SK-N-SH (cell line): ENCODE measurements at regions not wholly inside any gene's neighbourhood (a gene's known extent, or its start where the extent isn't known, plus 50 kb on each side); places are given as distances from the start of the nearest gene placed in this dataset.

Source experiments
- CTCF ChIA-PET: fragments of 300-600, 350-600 bp; formaldehyde crosslinking; extraction: SDS; loops from one replicate; lab custom pipeline; 2021; lab: Yijun Ruan, JAX
- POLR2A ChIA-PET: fragments of 350-600 bp; sonication (Branson Sonifier 250); formaldehyde crosslinking; extraction: SDS; loops from one replicate; lab custom pipeline; 2020; ENCODE audit warnings: antibody characterized with exemption, inconsistent platforms; lab: Yijun Ruan, JAX
- DNase-seq: peaks from one replicate; pipeline ENCODE4 v3.0.0; 2012
- H2AFZ ChIP-seq: fragments of 200-600 bp; sonication (generic); 2 replicates; pipeline ENCODE4 v1.8.1; 2016; ENCODE audit warnings: antibody characterized with exemption, mild to moderate bottlenecking, low read depth
- H3F3A ChIP-seq: fragments of 200-600 bp; sonication (generic); replicated peaks from 2 replicates; pipeline ENCODE3; 2016; ENCODE audit warnings: antibody characterized with exemption, mild to moderate bottlenecking; ENCODE audit not compliant: insufficient read depth
- H3K27ac ChIP-seq, 2 experiments: fragments of 200-500 bp in 1 of 2; fragments of 200-600 bp in 1 of 2; sonication (Bioruptor generic) in 1 of 2; sonication (generic), shearing (Covaris generic) in 1 of 2; 2 replicates each; pipeline versions ENCODE4 v1.5.1 to v1.6.1; 2014 to 2016; ENCODE audit warnings: low read depth in 2 of 2, inconsistent platforms in 1 of 2, low read length in 1 of 2, mild to moderate bottlenecking in 1 of 2, mixed read lengths in 1 of 2
- H3K27me3 ChIP-seq: fragments of 200-600 bp; sonication (generic), shearing (Covaris generic); 2 replicates; pipeline ENCODE4 v1.6.1; 2016; ENCODE audit warnings: mixed run types; ENCODE audit not compliant: insufficient read depth
- H3K36me3 ChIP-seq, 2 experiments: fragments of 200-500 bp in 1 of 2; fragments of 200-600 bp in 1 of 2; sonication (Bioruptor generic) in 1 of 2; sonication (generic) in 1 of 2; replicated peaks in 1 of 2; 2 replicates each; pipeline versions ENCODE3 to v1.5.1; 2014 to 2016; ENCODE audit warnings: low read length in 1 of 2, mild to moderate bottlenecking in 1 of 2; ENCODE audit not compliant: insufficient read depth in 2 of 2, control insufficient read depth in 1 of 2
- H3K4me1 ChIP-seq, 2 experiments: fragments of 200-500 bp in 1 of 2; fragments of 200-600 bp in 1 of 2; sonication (Bioruptor generic) in 1 of 2; sonication (generic), shearing (Covaris generic) in 1 of 2; 2 replicates each; pipeline versions ENCODE4 v1.5.1 to v1.6.1; 2014 to 2016; ENCODE audit warnings: low read depth in 1 of 2, low read length in 1 of 2, mixed run types in 1 of 2; ENCODE audit not compliant: insufficient read depth in 2 of 2, control insufficient read depth in 1 of 2
- H3K4me2 ChIP-seq: fragments of 200-600 bp; sonication (generic), shearing (Covaris generic); 2 replicates; pipeline ENCODE4 v1.6.1; 2017; ENCODE audit warnings: mixed run types
- H3K4me3 ChIP-seq, 2 experiments: fragments of 200-500 bp in 1 of 2; fragments of 200-600 bp in 1 of 2; sonication (Bioruptor generic) in 1 of 2; sonication (generic), shearing (Covaris generic) in 1 of 2; 2 replicates each; pipeline versions ENCODE4 v1.5.1 to v1.8.1; 2014 to 2016; ENCODE audit warnings: low read depth in 2 of 2, inconsistent platforms in 1 of 2, low read length in 1 of 2, mild to moderate bottlenecking in 1 of 2, mixed read lengths in 1 of 2, moderate library complexity in 1 of 2
- H3K79me2 ChIP-seq: fragments of 200-600 bp; sonication (generic); 2 replicates; pipeline ENCODE4 v1.8.1; 2017; ENCODE audit warnings: mild to moderate bottlenecking; ENCODE audit not compliant: insufficient read depth
- H3K9ac ChIP-seq: fragments of 200-600 bp; sonication (generic); 2 replicates; pipeline ENCODE4 v1.6.1; 2017; ENCODE audit warnings: mixed run types
- H3K9me2 ChIP-seq: fragments of 200-600 bp; sonication (generic); 2 replicates; pipeline ENCODE4 v1.6.1; 2017; ENCODE audit warnings: mixed run types
- H3K9me3 ChIP-seq: fragments of 200-600 bp; sonication (generic); 2 replicates; pipeline ENCODE4 v1.6.1; 2017; ENCODE audit warnings: mixed run types, mild to moderate bottlenecking, moderate library complexity
- H4K20me1 ChIP-seq: fragments of 200-600 bp; sonication (generic); 2 replicates; pipeline ENCODE4 v1.6.1; 2017; ENCODE audit warnings: mild to moderate bottlenecking, mixed run types; ENCODE audit not compliant: insufficient read depth
- ELF1 ChIP-seq: IDR thresholded peaks from 2 replicates; pipeline ENCODE4 v1.4.0; 2012
- EP300 ChIP-seq, 2 experiments: IDR thresholded peaks; 2 replicates each; pipeline versions ENCODE4 v1.4.0 to v1.6.1; 2012; ENCODE audit warnings: borderline replicate concordance in 1 of 2, low read depth in 1 of 2, low read length in 1 of 2
- FOSL2 ChIP-seq: IDR thresholded peaks from 2 replicates; pipeline ENCODE4 v1.4.0; 2012; ENCODE audit warnings: low read depth, mild to moderate bottlenecking, moderate library complexity, borderline replicate concordance
- FOXJ3 ChIP-seq: sonication (generic); formaldehyde crosslinking; IDR thresholded peaks from 2 replicates; pipeline ENCODE4 v1.5.1; 2020; ENCODE audit warnings: mild to moderate bottlenecking, missing genetic modification reagents
- GATA2 ChIP-seq: sonication (generic); formaldehyde crosslinking; IDR thresholded peaks from 2 replicates; pipeline ENCODE4 v1.5.0; 2020; ENCODE audit warnings: mild to moderate bottlenecking, missing genetic modification reagents
- JUND ChIP-seq: IDR thresholded peaks from 2 replicates; pipeline ENCODE4 v1.4.0; 2012
- MEF2A ChIP-seq: IDR thresholded peaks from 2 replicates; pipeline ENCODE4 v1.4.0; 2012; ENCODE audit warnings: low read depth, borderline replicate concordance
- NFIC ChIP-seq: IDR thresholded peaks from 2 replicates; pipeline ENCODE4 v1.4.0; 2012; ENCODE audit warnings: borderline replicate concordance
- NRF1 ChIP-seq: IDR thresholded peaks from 2 replicates; pipeline ENCODE4 v1.6.1; 2012; ENCODE audit warnings: low read depth, mild to moderate bottlenecking, low read length
- RAD21 ChIP-seq: IDR thresholded peaks from 2 replicates; pipeline ENCODE4 v1.6.1; 2012; ENCODE audit warnings: mild to moderate bottlenecking, low read length
- RCOR1 ChIP-seq: fragments of 150-350 bp; IDR thresholded peaks from 2 replicates; pipeline ENCODE4 v1.6.1; 2017; ENCODE audit warnings: antibody characterized with exemption, low read length
- SIN3A ChIP-seq: IDR thresholded peaks from 2 replicates; pipeline ENCODE4 v1.6.1; 2012; ENCODE audit warnings: low read depth, mild to moderate bottlenecking, low read length, moderate library complexity, borderline replicate concordance
- WGBS: methylation state at CpG from one replicate; pipeline ENCODE4 v1.1.6; 2017; ENCODE audit warnings: low lambda C conversion rate; 5-methylcytosine and 5-hydroxymethylcytosine counted together
- TF ChIP-seq, protein P1 (sequence below): fragments of 200-600 bp; sonication (generic); IDR thresholded peaks from 2 replicates; pipeline ENCODE4 v1.6.1; 2017; ENCODE audit warnings: antibody characterized with exemption, mild to moderate bottlenecking, moderate library complexity
- TF ChIP-seq, protein P2 (sequence below): IDR thresholded peaks from 2 replicates; pipeline ENCODE4 v1.4.0; 2012; ENCODE audit warnings: low read depth, borderline replicate concordance
- TF ChIP-seq, protein P3 (sequence below): fragments of 150-350 bp; IDR thresholded peaks from 2 replicates; pipeline ENCODE4 v1.6.1; 2016; ENCODE audit warnings: mild to moderate bottlenecking, low read depth, low read length
- TF ChIP-seq, protein P4 (sequence below): IDR thresholded peaks from 2 replicates; pipeline ENCODE4 v1.4.0; 2012; ENCODE audit warnings: low read depth, borderline replicate concordance
- TF ChIP-seq, protein P5 (sequence below): IDR thresholded peaks from 2 replicates; pipeline ENCODE4 v1.6.1; 2012; ENCODE audit warnings: mild to moderate bottlenecking, low read depth, low read length, moderate library complexity
- TF ChIP-seq, protein P6 (sequence below): fragments of 150-350 bp; IDR thresholded peaks from 2 replicates; pipeline ENCODE4 v1.6.1; 2017; ENCODE audit warnings: antibody characterized with exemption, low read length, low read depth, borderline replicate concordance

DNA sequence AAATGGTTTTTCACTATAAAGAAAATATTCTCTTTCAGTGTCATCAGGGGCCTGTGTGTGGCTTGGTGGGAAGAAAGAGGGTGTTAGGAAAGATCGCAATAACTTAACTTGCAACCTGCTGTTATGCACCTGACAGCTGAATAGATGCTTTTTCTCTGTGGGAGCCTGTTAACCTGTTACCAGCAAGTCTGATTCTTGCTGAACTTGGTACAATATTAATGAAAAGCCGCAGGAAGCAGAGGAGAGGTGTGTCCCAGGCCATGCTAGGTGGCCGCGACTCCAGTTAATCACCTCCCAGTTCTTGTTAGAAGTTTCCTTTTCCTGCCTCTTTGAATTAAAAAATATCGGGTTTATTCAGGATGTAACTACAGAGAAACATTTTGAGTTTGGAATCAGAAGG lies 494.8 kb upstream of the AGA start:
- Histone ChIP-seq H4K20me1 (no peaks in the 10 kb centered on the region), H3K4me1 (no peaks in the 10 kb centered on the region), H3K4me2 (no peak overlapping the region), H3K4me3 (no peak overlapping the region), H3K27ac (no peak overlapping the region), H3K9ac (no peak overlapping the region), H3K9me2 (no peaks in the 10 kb centered on the region; the same call in 1 of the 2 replicates), H3K9me3 (0 out of 2 replicates have a peak, but pooled peaks cover 3% of the 10 kb centered on the region), H2AFZ (no peak overlapping the region), H3K36me3 (no peaks in the 10 kb centered on the region), H3F3A (no peaks in the 10 kb centered on the region), H3K79me2 (no peaks in the 10 kb centered on the region), H3K27me3 (no peaks in the 10 kb centered on the region; the same call in 1 of the 2 replicates)
- WGBS, result 18% methylated on average over 5 of the region's 5 CpGs
- DNase-seq, result no peak
- TF ChIP-seq ELF1, result no peak
- ChIA-PET POLR2A (no interaction called here), CTCF (no interaction called here)

DNA sequence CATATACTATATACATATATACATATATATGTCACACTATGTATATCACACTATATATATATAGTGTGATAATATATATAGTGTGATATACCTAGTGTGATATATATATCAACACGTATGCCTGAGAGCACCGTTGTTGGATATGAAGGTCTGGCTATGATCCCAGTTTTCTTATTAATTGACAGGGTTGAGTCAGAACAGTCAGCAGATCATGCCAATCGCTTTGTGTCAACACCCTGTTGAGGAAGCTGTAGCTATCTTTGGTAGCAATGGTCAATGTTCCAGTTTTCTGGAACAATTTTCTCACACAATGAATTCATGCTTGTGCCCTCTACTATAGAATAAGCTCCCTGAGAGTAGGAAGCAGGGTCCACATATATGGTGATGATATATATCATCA lies 496.0 kb upstream of the AGA start:
- H3K27me3 ChIP-seq, result no peaks in the 10 kb centered on the region; the same call in 1 of the 2 replicates

More for the DNA sequence above, 496.0 kb upstream of the AGA start:
- H4K20me1 ChIP-seq, result no peaks in the 10 kb centered on the region
- no peak overlapping the region for H3K9ac ChIP-seq
- POLR2A ChIA-PET, result no interaction called here
- DNase-seq, result no peak
- 5% methylated on average over 3 of the region's 3 CpGs for WGBS
- H3K4me3 ChIP-seq, result no peak overlapping the region
- no peaks in the 10 kb centered on the region for H3K36me3 ChIP-seq
- H3K9me3 ChIP-seq, result 0 out of 2 replicates have a peak, but pooled peaks cover 3% of the 10 kb centered on the region
- H2AFZ ChIP-seq, result no peak overlapping the region
- H3F3A ChIP-seq, result no peaks in the 10 kb centered on the region
- no peaks in the 10 kb centered on the region for H3K9me2 ChIP-seq
- CTCF ChIA-PET, result no interaction called here
- H3K27ac ChIP-seq, result no peak overlapping the region
- no peaks in the 10 kb centered on the region for H3K4me1 ChIP-seq
- H3K4me2 ChIP-seq, result no peak overlapping the region
- TF ChIP-seq, protein P1, sequence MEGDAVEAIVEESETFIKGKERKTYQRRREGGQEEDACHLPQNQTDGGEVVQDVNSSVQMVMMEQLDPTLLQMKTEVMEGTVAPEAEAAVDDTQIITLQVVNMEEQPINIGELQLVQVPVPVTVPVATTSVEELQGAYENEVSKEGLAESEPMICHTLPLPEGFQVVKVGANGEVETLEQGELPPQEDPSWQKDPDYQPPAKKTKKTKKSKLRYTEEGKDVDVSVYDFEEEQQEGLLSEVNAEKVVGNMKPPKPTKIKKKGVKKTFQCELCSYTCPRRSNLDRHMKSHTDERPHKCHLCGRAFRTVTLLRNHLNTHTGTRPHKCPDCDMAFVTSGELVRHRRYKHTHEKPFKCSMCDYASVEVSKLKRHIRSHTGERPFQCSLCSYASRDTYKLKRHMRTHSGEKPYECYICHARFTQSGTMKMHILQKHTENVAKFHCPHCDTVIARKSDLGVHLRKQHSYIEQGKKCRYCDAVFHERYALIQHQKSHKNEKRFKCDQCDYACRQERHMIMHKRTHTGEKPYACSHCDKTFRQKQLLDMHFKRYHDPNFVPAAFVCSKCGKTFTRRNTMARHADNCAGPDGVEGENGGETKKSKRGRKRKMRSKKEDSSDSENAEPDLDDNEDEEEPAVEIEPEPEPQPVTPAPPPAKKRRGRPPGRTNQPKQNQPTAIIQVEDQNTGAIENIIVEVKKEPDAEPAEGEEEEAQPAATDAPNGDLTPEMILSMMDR, result no peak
- TF ChIP-seq JUND, result no peak
- TF ChIP-seq EP300 (IDR thresholded peaks at IDR 0.05; ENCODE audit: borderline replicate concordance in 1 of 2, low read depth in 1 of 2, low read length in 1 of 2), result no peak
- TF ChIP-seq, protein P2, sequence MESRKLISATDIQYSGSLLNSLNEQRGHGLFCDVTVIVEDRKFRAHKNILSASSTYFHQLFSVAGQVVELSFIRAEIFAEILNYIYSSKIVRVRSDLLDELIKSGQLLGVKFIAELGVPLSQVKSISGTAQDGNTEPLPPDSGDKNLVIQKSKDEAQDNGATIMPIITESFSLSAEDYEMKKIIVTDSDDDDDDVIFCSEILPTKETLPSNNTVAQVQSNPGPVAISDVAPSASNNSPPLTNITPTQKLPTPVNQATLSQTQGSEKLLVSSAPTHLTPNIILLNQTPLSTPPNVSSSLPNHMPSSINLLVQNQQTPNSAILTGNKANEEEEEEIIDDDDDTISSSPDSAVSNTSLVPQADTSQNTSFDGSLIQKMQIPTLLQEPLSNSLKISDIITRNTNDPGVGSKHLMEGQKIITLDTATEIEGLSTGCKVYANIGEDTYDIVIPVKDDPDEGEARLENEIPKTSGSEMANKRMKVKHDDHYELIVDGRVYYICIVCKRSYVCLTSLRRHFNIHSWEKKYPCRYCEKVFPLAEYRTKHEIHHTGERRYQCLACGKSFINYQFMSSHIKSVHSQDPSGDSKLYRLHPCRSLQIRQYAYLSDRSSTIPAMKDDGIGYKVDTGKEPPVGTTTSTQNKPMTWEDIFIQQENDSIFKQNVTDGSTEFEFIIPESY, result no peak
- no peak for TF ChIP-seq FOXJ3 (CRISPR knock-in tag)
- TF ChIP-seq NRF1, result no peak
- TF ChIP-seq, protein P3, sequence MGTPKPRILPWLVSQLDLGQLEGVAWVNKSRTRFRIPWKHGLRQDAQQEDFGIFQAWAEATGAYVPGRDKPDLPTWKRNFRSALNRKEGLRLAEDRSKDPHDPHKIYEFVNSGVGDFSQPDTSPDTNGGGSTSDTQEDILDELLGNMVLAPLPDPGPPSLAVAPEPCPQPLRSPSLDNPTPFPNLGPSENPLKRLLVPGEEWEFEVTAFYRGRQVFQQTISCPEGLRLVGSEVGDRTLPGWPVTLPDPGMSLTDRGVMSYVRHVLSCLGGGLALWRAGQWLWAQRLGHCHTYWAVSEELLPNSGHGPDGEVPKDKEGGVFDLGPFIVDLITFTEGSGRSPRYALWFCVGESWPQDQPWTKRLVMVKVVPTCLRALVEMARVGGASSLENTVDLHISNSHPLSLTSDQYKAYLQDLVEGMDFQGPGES, result no peak
- TF ChIP-seq MEF2A, result no peak
- TF ChIP-seq RCOR1, result no peak
- TF ChIP-seq, protein P4, sequence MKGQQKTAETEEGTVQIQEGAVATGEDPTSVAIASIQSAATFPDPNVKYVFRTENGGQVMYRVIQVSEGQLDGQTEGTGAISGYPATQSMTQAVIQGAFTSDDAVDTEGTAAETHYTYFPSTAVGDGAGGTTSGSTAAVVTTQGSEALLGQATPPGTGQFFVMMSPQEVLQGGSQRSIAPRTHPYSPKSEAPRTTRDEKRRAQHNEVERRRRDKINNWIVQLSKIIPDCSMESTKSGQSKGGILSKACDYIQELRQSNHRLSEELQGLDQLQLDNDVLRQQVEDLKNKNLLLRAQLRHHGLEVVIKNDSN, result no peak
- TF ChIP-seq GATA2 (CRISPR knock-in tag), result no peak
- TF ChIP-seq, protein P5, sequence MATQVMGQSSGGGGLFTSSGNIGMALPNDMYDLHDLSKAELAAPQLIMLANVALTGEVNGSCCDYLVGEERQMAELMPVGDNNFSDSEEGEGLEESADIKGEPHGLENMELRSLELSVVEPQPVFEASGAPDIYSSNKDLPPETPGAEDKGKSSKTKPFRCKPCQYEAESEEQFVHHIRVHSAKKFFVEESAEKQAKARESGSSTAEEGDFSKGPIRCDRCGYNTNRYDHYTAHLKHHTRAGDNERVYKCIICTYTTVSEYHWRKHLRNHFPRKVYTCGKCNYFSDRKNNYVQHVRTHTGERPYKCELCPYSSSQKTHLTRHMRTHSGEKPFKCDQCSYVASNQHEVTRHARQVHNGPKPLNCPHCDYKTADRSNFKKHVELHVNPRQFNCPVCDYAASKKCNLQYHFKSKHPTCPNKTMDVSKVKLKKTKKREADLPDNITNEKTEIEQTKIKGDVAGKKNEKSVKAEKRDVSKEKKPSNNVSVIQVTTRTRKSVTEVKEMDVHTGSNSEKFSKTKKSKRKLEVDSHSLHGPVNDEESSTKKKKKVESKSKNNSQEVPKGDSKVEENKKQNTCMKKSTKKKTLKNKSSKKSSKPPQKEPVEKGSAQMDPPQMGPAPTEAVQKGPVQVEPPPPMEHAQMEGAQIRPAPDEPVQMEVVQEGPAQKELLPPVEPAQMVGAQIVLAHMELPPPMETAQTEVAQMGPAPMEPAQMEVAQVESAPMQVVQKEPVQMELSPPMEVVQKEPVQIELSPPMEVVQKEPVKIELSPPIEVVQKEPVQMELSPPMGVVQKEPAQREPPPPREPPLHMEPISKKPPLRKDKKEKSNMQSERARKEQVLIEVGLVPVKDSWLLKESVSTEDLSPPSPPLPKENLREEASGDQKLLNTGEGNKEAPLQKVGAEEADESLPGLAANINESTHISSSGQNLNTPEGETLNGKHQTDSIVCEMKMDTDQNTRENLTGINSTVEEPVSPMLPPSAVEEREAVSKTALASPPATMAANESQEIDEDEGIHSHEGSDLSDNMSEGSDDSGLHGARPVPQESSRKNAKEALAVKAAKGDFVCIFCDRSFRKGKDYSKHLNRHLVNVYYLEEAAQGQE, result no peak
- TF ChIP-seq SIN3A, result no peak
- no peak for TF ChIP-seq NFIC
- no peak for TF ChIP-seq ELF1
- TF ChIP-seq, protein P6, sequence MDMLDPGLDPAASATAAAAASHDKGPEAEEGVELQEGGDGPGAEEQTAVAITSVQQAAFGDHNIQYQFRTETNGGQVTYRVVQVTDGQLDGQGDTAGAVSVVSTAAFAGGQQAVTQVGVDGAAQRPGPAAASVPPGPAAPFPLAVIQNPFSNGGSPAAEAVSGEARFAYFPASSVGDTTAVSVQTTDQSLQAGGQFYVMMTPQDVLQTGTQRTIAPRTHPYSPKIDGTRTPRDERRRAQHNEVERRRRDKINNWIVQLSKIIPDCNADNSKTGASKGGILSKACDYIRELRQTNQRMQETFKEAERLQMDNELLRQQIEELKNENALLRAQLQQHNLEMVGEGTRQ, result no peak
- no peak for TF ChIP-seq FOSL2
- no peak for TF ChIP-seq RAD21
- H3K79me2 ChIP-seq, result no peaks in the 10 kb centered on the region
